ENCODE measurements at regions not wholly inside any gene's neighbourhood (a gene's known extent, or its start where the extent isn't known, plus 50 kb on each side); places are given as distances from the start of the nearest gene placed in this dataset.
"Not testable (repeated sequence)": the region's sequence is repeated elsewhere in the genome, so short reads cannot be mapped to it uniquely, and the experiment has no call there.

- DNase-seq (ENCODE audit: low read depth, low spot score), result no peak
These were observed 571.5 kb upstream of the PPP2R3A start for GRCh38 chr3:135393898-135394525.

- DNase-seq (ENCODE audit: low read depth, low spot score), result no peak
These were observed 553.1 kb upstream of the PPP2R3A start for GRCh38 chr3:135412475-135412874.

GRCh38 chr3:135416182-135416581 lies 549.3 kb upstream of the PPP2R3A start:
- DNase-seq (ENCODE audit: low read depth, low spot score), result no peak

- no peak for DNase-seq (ENCODE audit: low read depth, low spot score)
These were observed 546.4 kb upstream of the PPP2R3A start for GRCh38 chr3:135419155-135419554.

- no peak for DNase-seq (ENCODE audit: low read depth, low spot score)
These were observed 539.0 kb upstream of the PPP2R3A start for GRCh38 chr3:135426508-135426907.

- DNase-seq (ENCODE audit: low read depth, low spot score), result no peak
These were observed 533.1 kb upstream of the PPP2R3A start for GRCh38 chr3:135432402-135432801.

GRCh38 chr3:135438889-135439597 lies 526.5 kb upstream of the PPP2R3A start:
- not testable (repeated sequence) for DNase-seq (ENCODE audit: low read depth, low spot score)

- DNase-seq (ENCODE audit: low read depth, low spot score), result not testable (repeated sequence)
These were observed 525.9 kb upstream of the PPP2R3A start for GRCh38 chr3:135439632-135440031.

GRCh38 chr3:135440233-135440632 lies 525.3 kb upstream of the PPP2R3A start:
- DNase-seq (ENCODE audit: low read depth, low spot score), result no peak

GRCh38 chr3:135440746-135441145 lies 524.8 kb upstream of the PPP2R3A start:
- no peak for DNase-seq (ENCODE audit: low read depth, low spot score)

- DNase-seq (ENCODE audit: low read depth, low spot score), result no peak
These were observed 521.5 kb upstream of the PPP2R3A start for GRCh38 chr3:135444058-135444457.

- no peak for DNase-seq (ENCODE audit: low read depth, low spot score)
These were observed 518.0 kb upstream of the PPP2R3A start for GRCh38 chr3:135447483-135447882.

GRCh38 chr3:135448520-135448919 lies 517.0 kb upstream of the PPP2R3A start:
- no peak for DNase-seq (ENCODE audit: low read depth, low spot score)

- DNase-seq (ENCODE audit: low read depth, low spot score), result no peak
These were observed 516.5 kb upstream of the PPP2R3A start for GRCh38 chr3:135449046-135449445.

- DNase-seq (ENCODE audit: low read depth, low spot score), result no peak
These were observed 514.3 kb upstream of the PPP2R3A start for GRCh38 chr3:135451037-135451785.

- no peak for DNase-seq (ENCODE audit: low read depth, low spot score)
These were observed 512.6 kb upstream of the PPP2R3A start for GRCh38 chr3:135452881-135453280.

GRCh38 chr3:135453326-135453725 lies 512.2 kb upstream of the PPP2R3A start:
- no peak for DNase-seq (ENCODE audit: low read depth, low spot score)

GRCh38 chr3:135454890-135455289 lies 510.6 kb upstream of the PPP2R3A start:
- DNase-seq (ENCODE audit: low read depth, low spot score), result no peak

- DNase-seq (ENCODE audit: low read depth, low spot score), result no peak
These were observed 509.3 kb upstream of the PPP2R3A start for GRCh38 chr3:135456108-135456790.

- no peak for DNase-seq (ENCODE audit: low read depth, low spot score)
These were observed 506.8 kb upstream of the PPP2R3A start for GRCh38 chr3:135458541-135459322.

- no peak for DNase-seq (ENCODE audit: low read depth, low spot score)
These were observed 505.3 kb upstream of the PPP2R3A start for GRCh38 chr3:135460273-135460672.
